ENCODE measurements at regions not wholly inside any gene's neighbourhood (a gene's known extent, or its start where the extent isn't known, plus 50 kb on each side); places are given as distances from the start of the nearest gene placed in this dataset.

DNA sequence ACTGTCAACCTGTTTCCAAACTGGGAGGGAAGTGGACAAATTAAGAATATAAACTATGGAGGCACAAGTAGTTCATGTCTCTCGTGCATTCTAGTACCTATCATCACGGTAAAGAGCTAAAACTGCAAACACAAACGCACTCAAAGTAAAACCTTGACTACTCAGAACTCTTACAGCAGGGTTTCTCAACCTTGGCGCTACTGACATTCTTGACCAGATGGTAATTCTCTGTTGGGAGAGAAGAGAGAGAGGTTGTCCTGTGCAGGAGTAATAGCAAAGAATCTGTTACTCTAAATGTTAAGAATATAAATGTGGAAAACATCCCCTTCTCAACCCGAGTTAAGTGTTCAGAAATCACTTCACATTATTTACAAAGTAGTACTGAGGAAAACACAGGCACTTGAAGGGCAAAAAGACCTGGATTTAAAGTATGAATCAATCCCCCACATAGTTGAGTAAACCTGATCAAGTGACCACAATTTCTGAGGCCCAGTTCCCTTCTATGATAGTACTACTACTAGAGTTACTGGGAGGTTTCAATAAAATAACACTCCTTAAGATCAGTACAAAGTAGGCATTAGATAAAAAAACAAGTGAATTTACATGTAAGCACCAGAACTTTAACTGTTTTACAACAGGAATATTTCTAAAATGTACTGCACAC lies 73.1 kb upstream of the ARHGAP32 start:
- no peak for DNase-seq

DNA sequence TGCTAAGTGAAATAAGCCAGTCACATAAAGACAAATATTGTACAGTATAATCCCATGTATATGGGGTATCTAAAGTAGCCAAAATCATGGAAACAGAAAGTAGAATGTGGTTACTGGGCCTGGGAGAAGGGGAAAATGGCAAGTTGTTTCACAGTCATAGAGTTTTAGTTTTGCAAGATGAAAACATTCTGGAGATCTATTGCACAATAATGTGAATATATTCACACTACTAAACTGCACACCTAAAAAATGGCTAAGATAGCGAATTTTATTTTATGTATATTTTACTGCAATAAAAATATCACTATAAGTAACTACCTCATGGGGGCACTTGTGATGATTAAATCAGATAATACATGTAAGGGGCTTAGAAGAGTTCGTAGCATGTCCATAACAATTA lies 72.0 kb upstream of the ARHGAP32 start:
- DNase-seq: no peak

DNA sequence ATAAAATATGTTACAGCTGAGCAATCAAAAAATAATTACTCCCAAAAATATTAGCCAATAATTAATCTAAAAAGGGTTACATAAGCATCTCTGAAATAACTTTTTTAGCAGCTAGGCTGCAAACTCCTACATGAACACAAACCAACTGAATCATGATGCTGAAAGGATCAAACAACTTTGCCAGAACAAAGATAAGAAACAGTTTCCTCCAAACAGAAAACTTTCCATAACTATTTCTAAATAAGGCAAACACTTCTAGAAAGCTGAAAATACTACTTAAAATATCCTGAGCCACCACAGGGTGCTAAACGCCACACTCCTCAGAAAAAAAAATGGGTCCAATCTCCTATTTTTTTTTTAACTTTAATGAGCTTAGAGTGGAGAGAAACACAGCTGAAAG lies 68.6 kb upstream of the ARHGAP32 start:
- no peak for DNase-seq

DNA sequence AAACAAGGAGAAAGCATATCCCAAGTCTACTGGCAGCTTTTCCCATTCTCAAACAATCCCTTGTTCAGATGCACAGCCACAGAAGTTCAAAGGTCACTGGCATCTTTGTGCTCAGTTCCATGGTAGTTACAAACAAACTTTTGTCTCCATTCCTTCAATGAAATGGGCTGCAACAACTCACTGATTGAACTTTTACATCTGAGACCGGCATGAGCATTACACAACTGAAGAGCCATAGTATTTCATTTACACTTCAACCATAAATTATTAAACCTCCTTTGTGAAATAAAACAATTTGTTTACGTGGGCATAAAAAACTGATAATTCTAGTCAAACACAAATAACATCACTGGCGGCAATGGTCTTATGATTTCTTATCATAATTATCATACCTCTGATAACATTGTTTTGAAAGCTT lies 67.8 kb upstream of the ARHGAP32 start:
- no peak for DNase-seq

DNA sequence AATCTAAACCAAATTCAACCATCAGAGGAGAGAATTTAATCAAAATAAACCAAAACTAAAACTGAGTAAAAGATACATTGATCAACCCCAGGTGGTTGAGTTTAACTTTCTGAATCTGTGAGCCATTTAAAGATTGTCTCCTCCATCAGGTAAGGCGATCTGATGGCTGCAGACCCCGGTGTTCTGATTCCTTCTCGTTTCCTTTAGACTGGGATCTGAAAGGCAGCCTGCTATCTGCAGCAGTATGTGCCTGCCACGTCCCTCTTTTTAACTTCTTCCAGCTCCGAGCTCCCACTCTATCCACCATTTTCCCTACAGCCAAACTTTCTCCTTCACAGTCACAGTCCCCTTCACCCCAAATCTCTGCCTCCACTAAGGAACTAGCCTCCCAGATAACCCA lies 66.1 kb upstream of the ARHGAP32 start:
- no peak for DNase-seq

DNA sequence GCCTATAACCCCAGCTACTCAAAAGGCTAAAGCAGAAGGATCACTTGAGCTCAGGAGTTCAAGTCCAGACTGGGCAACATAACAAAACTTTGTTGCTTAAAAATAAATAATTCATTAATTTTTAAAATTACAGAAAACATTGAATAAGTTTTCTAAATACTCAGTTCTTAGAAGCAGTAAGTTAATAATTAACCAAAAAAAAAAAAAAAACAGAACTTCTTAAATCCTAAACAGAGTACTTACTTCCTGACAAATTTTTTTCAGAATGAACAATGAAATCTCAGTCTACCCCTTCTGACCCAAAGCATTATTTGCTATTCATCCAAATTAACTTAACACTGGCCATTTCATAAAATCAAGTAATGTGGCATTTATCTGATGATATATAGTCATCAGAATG lies 65.4 kb upstream of the ARHGAP32 start:
- no peak for DNase-seq

DNA sequence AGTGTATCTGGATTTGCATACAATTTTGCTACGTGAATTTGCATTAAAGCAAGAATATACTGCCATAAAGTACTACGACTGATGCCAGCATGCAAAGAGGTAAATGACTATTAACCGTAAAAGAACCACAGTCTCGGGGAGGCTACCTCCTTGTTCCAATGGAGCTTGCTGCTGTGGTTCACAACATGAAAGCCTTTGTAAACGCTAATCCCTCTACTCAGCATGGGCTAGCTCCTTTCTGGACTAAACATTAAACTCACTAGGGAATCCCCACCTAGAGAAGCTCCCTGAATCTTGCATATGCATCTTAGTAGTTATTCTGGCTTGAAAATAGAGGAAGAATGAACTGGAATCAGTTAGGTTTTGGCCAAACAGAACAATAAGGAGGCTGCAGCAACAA lies 60.5 kb upstream of the ARHGAP32 start:
- no peak for DNase-seq

DNA sequence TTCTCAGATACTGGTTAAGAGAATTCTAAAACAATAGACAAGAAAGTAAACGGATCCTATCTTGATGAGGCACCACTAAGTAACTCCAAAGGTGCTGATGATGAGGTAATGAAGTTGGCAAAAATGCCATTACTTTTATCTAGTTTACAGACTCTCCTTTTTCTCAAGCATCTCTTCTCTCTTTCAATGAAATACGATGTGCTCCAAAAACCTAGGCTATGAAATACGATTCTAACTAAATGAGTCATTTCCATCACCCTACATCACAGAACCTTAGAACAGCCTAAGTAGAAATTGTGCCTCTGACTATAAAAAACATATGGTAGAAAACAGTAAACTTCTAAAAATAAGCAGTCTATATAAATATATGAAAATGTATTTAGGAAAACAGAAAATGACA lies 58.9 kb upstream of the ARHGAP32 start:
- DNase-seq: no peak

DNA sequence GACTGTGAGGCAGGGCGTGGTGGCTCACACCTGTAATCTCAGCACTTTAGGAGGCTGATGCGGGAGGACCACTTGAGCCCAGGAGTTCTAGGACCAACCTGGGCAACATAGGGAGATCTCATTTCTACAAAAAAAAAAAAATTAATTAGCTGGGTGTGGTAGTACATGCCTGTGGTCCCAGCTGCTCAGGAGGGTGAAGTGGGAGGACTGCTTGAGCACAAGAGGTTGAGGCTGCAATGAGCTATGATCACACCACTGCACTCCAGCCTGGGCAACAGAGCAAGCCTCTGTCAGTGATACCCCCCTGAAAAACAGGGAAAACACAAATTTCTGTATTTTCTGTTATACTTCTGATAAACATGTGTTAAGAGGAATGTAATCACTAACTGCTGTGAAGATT lies 57.8 kb upstream of the ARHGAP32 start:
- DNase-seq: no peak

DNA sequence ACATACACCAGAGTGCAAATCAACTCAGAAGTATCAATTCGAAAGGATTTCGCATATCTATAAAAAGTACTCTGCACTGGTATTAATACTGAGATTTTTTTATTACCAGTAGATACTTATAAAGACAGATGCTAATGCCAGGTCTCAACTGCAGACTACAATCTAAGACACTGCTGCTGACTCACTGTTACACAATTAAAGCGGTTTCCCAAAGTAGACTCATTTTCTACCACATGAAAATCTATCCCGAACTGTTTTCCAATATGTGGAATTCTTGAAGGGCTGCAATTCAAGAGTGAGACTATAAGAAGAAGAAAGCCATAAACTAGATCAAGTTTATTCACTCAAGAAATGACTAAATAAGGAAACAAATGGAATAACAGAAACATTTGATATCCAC lies 57.2 kb upstream of the ARHGAP32 start:
- no peak for DNase-seq

DNA sequence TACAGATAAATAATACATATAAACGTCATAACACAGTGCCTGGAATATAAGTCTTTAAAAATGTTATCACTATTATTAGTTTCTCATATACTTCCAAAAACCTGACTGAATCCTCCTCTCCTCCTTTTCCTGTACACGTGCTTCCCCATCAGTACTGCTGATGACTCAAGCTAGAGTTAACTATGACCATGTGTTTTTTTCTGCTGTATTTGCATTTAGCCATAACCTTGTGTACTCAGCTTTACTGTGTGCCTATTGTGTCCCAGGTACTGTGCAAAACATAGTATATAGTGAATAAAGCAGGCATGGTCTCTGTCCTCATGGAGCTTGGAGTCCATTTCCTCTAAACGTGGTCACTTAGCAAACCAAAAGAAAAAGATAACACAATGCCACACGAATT lies 56.5 kb upstream of the ARHGAP32 start:
- no peak for DNase-seq

DNA sequence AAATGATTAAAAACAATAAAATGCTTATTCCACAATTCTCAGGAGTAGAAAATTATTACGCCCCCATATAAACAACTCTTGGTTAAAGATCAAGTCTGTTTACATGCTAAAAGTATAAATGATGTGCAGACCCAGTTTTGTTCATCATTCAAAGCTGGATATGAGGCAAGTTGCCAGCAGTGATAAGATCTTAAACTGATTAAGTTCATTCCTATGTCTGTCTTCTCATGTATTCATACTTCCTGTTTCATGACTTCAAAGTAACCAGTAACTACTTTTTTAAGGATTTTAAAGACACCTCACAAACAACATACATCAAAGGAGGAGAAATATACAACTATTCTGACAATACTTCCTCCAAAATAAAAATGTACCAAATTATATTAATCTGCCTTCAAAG lies 55.0 kb upstream of the ARHGAP32 start:
- no peak for DNase-seq

DNA sequence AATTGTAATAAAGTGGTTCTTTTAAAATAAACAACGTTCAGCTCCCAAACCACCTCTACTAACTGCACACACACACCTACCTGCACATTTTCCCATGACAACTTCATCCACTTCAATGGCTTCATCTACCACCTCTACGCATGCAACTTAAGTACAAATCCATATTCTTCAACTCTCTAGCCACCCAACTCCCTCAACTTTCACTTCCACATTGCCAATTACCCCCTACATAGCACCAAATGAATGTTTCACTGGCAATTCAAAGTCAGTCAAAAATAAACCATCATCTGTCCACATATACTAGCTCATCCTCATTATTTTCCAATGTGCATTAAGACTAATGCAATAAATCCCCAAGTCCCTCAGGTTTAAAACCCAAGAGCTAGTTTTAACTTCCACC lies 50.7 kb upstream of the ARHGAP32 start:
- no peak for DNase-seq

Measured in 8988T (cell line).